ENCODE measurements at regions not wholly inside any gene's neighbourhood (a gene's known extent, or its start where the extent isn't known, plus 50 kb on each side); places are given as distances from the start of the nearest gene placed in this dataset.

DNA sequence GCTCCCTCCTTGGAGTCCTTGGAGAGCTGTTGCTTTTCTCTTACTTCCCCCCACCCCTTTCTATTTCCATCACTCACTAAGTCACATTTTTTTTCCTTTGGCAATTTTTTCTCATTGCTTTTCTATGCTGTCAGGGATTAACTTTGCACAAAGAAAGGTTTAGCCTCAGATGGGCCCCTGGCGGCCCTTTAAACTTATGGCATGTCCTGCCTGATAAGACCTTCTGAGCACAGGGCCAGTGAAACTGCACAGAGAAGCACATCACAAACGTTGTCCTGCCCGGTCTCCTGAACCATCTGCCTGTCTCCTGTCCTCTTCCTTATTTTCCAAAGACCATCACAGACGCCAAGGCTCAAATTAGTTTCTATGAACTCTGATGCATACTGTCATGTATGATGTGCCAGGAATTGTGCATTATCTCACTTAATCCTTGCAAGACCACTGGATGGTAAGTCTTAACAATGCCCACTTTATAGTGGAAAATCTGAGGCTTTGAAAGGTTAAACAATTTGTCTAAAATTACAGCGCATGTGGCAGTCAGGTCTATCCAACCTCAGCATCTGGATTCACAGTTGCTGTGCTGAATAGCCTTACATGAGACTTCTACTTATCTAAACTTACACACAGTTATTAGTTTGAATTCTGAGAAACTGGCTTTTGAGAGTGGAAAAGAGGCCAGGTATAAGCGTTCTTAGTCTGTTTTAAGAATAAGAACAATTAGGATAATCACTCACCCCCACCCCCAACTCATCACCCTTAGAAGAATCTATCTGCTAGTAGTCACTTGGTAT is 648.1 kb downstream of the NTRK3 start:
- TF ChIP-seq, protein P1, sequence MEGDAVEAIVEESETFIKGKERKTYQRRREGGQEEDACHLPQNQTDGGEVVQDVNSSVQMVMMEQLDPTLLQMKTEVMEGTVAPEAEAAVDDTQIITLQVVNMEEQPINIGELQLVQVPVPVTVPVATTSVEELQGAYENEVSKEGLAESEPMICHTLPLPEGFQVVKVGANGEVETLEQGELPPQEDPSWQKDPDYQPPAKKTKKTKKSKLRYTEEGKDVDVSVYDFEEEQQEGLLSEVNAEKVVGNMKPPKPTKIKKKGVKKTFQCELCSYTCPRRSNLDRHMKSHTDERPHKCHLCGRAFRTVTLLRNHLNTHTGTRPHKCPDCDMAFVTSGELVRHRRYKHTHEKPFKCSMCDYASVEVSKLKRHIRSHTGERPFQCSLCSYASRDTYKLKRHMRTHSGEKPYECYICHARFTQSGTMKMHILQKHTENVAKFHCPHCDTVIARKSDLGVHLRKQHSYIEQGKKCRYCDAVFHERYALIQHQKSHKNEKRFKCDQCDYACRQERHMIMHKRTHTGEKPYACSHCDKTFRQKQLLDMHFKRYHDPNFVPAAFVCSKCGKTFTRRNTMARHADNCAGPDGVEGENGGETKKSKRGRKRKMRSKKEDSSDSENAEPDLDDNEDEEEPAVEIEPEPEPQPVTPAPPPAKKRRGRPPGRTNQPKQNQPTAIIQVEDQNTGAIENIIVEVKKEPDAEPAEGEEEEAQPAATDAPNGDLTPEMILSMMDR (IDR thresholded peaks at IDR 0.05) = no peak
- no peak for TF ChIP-seq ZFX (IDR thresholded peaks at IDR 0.05; ENCODE audit: borderline replicate concordance)

Data from 22Rv1 (cell line).